C4-2B (cell line): ENCODE measurements at regions not wholly inside any gene's neighbourhood (a gene's known extent, or its start where the extent isn't known, plus 50 kb on each side); places are given as distances from the start of the nearest gene placed in this dataset.
A peak's percentile ranks its signal among the peaks of the same experiment; 100 is the strongest.

Experiments
- H3K27ac ChIP-seq: fragments of 450-650 bp; 2 replicates; pipeline ENCODE4 v1.5.1; 2017
- ZFX ChIP-seq: fragments of 450-650 bp; IDR thresholded peaks from 2 replicates; pipeline ENCODE4 v1.6.1; 2017
- TF ChIP-seq, protein P1 (sequence below): fragments of 450-650 bp; conservative IDR thresholded peaks from 2 replicates; pipeline ENCODE4 v1.5.1; 2017; ENCODE audit warnings: mild to moderate bottlenecking

DNA sequence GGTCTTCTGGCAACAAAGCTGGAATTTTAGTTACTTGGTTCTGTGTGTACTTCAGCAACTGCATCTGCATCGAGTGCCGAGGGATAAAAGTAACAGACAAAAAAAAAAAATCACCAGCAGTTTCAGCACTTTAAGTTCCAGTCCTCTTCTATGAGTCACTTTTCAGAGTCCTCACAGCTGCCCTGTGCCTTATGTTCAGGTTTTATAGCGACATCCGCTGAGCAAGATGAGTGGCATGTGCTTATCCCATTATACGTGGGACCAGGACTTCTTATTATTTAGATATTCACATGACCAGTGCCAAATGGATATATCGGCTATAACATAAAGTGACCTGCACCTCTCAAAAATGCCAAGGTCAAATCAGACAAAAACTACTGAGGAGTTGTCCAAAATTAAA is 242.9 kb downstream of the FOXA2 start:
- H3K27ac ChIP-seq, result no peak overlapping the region
- TF ChIP-seq ZFX, result no peak
- TF ChIP-seq, protein P1, sequence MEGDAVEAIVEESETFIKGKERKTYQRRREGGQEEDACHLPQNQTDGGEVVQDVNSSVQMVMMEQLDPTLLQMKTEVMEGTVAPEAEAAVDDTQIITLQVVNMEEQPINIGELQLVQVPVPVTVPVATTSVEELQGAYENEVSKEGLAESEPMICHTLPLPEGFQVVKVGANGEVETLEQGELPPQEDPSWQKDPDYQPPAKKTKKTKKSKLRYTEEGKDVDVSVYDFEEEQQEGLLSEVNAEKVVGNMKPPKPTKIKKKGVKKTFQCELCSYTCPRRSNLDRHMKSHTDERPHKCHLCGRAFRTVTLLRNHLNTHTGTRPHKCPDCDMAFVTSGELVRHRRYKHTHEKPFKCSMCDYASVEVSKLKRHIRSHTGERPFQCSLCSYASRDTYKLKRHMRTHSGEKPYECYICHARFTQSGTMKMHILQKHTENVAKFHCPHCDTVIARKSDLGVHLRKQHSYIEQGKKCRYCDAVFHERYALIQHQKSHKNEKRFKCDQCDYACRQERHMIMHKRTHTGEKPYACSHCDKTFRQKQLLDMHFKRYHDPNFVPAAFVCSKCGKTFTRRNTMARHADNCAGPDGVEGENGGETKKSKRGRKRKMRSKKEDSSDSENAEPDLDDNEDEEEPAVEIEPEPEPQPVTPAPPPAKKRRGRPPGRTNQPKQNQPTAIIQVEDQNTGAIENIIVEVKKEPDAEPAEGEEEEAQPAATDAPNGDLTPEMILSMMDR, result no peak

DNA sequence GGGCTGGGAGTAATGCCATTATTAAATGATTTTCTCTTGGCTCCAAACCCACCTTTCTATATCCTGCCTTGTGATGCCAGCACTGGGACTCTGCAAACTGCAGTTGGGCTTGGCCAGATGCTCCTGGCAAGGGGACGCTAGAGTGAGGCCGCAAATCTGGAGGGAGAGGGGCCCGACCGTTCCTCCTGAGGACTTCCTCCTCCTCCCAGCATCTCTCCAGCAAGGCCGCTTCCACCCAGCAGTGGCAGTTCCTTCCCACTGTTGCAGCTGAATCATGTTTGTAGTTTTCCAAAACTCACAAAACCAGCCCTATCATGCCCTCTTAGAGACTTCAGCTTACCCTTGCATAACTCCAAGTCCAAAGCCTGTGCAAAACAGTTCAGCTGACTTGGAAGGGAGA is 244.4 kb downstream of the FOXA2 start:
- TF ChIP-seq, protein P1, result no peak
- no peak for TF ChIP-seq ZFX
- H3K27ac ChIP-seq, result no peak overlapping the region

DNA sequence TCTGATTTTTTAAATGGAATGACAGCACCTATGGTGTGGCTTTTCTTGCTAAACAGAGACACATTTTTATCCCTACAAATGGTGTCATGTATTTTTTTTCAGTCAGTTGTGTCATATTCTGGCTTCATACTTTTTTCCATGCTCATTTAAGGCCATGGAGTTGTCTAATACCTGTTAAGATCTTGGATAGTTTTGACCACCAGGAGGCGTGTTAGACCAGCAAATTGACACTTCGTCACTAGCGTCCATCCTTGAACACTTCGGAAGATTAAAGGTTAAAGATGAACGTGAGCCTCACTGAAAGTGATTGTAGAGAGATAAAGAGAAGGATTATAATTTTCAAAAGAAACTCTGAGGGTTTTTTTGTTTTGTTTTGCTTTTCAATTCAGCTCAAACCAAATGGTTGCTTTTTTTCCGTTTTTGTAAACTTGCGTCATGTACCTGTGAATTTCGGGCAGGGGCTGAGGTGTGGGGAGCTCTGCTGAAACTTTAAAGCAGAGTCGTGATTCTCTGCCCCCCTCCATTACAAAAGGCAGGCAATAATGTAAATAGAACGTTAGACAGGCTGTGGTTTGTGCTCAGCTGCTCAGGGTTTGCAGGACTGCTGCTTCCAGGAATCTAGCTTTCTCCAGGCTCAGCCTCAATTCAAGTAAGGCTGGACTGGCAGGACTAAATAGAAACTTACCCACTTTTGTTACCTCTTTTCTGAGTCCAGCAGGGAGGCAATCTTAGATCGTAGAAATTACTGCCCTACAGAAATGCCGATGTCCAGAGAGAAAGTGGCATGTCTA is 245.1 kb downstream of the FOXA2 start:
- H3K27ac ChIP-seq, result no peak overlapping the region
- TF ChIP-seq, protein P1, result peak; percentile 81
- no peak for TF ChIP-seq ZFX

DNA sequence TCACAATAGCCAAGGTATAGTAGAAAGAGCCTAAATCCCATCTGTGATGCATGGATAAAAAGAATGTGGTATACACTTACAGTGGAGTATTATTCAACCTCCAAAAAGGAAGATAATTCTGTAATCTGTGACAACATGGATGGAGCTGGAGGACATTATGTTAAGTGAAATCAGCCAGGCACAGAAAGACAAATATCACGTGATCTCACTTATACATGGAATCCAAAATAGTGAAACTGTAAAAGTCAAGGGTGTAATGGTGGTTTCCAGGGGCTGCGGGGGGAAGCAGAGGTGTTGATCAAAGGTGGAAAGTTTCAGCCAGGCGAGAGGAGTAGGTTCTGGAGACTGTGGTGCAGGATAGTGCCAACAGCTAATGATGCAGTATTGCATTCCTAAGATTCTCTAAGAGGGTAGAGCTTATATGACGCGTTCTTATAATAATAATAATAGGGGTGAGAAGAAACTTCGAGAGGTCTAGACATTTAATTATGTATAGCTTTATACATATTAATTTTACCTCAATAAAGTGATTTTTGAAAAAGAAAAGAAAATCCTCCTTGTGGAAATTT is 246.1 kb downstream of the FOXA2 start:
- H3K27ac ChIP-seq, result no peak overlapping the region
- TF ChIP-seq, protein P1, result no peak
- TF ChIP-seq ZFX, result no peak

DNA sequence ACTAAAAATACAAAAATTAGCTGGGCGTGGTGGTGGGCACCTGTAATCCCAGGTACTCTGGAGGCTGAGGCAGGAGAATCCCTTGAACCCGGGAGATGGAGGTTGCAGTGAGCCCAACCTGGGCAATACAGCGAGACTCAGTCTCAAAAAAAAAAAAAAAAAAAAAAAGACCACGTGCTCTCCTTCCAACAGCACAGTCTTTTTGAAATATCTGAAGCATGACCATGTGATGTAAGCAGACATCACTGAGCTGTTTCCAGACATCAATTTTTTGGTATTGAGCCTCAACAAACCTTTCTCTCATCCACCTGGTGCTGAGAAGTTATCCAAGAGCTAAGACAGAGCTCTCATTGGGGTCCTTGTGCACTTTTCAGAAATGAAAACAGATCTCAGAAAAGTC is 249.2 kb downstream of the FOXA2 start:
- no peak for TF ChIP-seq ZFX
- TF ChIP-seq, protein P1, result no peak
- H3K27ac ChIP-seq, result no peak overlapping the region

DNA sequence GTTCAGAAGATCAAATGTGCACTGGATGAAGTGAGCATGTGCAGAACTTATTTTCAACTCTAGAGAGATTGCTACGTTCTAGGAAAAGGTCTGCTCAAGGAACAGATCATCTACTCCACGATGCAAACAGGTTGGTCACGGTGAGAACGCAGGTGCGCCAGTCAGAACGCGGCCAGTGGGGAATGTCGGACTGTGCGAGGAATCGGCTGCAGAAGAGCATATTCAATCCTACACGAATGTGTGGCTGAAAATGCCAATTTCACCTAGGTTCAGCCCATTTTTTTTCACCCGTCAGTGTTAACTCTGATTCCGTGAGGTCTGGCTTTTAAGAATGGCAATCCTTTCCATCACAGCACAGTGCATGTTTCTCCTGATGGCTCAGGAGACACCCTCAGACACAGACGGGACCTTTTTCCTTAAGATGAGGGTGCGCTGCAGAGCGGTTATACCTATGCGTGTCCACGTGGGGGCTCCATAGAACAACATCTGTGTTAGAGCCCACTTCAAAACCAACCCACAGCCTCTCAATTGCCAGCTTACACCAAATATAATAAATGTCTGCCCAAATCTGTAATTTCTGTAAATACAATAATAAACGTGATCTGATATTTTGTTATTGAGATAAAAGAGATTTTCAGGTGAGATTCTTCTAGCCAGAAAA is 250.4 kb downstream of the FOXA2 start:
- TF ChIP-seq, protein P1, result peak; percentile 82
- no peak for TF ChIP-seq ZFX
- H3K27ac ChIP-seq, result no peak overlapping the region

DNA sequence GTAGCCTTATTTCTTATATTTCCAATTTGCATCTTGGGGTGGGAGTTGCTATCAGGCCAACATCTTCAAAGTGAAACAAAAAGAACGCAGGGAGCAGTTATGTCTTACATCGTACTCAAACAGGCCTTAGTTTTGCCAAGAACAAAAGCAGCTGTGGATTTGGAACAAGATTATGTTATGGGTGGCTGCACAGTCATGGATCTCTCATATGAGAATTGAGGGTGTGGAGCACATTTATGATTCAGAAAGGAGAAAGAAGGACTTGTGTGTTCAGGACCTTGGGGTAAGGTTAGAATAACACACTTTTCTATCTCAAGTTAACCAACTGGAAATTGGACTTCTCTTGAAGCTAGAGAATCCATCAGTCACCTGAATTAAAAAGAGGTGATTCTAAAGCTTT is 259.9 kb downstream of the FOXA2 start:
- H3K27ac ChIP-seq, result no peak overlapping the region
- TF ChIP-seq, protein P1, result no peak
- TF ChIP-seq ZFX, result no peak
